Activated gamma-delta T cell treated with anti-CD3 and anti-CD28 coated beads, Interleukin-2, amount 50 U/mL, for 16 hours (primary cell): ENCODE measurements at regions not wholly inside any gene's neighbourhood (a gene's known extent, or its start where the extent isn't known, plus 50 kb on each side); places are given as distances from the start of the nearest gene placed in this dataset.
"Not testable (repeated sequence)": the region's sequence is repeated elsewhere in the genome, so short reads cannot be mapped to it uniquely, and the experiment has no call there.

Experiments
- DNase-seq: peaks from one replicate; pipeline ENCODE4 v3.0.0-alpha.2; 2020; ENCODE audit warnings: low read depth

DNA sequence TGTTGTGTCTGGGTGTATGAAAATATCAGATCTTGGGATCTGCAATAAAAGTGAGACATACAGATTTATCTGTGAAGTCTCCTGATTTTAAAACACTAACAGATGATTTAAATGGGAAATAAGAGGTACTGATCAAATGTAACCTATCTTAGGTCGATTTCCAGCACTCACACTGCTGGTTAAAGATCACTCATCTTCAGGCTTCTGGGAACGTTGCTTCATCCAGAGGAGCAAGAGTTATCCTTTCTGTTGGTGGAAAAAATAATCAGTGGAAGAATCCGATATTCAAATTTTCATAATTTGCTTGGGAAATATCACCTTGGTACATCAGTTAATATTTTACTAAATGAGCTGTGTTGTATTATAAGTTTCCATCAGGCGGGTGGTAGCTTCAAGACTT lies 876.8 kb upstream of the WWC1 start:
- DNase-seq, result no peak

DNA sequence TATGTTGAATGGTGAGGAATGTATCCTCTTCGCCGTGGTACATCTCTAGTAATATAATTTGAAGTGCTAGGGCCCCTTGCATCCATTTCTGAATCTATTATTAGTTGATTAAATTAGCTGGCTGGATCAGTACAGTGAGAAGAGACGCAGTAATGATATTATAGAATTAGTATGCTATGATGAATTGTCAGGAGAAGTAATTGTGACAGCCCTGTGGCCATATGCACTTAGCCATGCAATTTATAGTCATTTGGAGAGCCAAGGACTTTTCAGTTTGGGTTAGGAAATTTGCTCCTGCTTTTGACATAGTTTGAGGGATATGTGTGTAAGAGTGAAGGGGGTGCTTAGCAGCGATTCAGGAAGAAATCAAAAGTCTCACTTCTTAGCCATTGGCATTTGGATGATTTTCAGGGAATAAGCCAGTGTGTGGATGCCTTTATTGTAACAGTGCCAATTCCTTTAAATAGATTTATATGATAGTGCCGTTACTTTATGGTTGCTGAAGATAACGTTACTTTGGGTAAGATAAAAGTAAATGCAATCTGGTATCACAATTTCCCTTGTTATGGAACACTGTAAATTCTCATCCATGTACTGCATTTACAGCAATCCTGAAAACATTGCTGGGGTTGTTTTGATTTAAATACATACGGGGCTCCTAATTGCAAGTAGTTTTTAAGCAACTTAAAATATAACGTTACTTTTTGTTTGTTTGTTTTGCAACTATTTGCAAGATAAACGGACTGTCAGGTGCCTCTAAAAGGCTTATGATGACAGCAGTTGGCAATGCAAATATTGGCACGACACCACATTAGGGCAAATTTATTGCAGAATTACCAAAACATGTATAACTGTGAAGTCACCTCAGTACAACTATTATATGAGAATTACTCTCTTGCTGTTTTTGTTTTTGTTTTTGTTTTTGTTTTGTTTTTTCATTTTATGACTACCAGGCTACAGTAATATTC lies 875.4 kb upstream of the WWC1 start:
- DNase-seq, result no peak

DNA sequence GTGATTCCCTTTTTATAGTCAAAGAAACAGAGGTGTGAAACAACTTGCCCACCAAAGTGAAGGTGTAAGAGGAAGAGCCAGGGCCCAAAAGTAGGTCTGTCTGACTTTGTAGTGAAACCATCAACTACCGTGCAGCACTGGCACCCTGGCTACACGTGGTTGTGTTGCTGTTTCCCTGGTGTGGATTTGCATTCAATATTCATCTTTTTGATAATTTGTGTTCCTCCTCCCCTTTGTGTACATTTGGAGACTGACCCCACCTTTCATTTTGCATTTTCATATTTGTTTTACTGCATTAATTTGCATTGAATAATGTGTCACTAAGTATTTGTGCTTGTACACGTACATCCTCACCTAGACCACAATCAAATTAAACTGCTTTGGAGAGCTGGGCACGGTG lies 873.8 kb upstream of the WWC1 start:
- no peak for DNase-seq

DNA sequence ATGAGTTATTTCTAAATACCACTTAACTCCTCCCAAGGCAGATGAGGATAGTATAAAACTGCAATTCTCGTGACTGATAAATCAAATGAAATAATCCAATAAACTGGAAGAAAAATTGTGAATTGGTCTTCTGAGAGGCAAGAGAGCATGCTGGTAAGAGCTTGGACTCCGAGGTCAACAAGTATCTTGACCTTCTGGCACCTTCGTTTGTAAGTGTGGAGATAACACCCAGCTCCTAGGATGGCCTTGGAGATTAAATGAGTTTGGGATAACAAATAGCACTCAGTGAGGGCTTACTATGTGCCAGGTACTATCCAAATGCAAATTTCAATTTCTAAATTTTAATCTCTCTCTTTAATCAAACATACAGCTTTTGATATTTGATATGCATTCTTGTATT lies 866.3 kb upstream of the WWC1 start:
- DNase-seq, result no peak

DNA sequence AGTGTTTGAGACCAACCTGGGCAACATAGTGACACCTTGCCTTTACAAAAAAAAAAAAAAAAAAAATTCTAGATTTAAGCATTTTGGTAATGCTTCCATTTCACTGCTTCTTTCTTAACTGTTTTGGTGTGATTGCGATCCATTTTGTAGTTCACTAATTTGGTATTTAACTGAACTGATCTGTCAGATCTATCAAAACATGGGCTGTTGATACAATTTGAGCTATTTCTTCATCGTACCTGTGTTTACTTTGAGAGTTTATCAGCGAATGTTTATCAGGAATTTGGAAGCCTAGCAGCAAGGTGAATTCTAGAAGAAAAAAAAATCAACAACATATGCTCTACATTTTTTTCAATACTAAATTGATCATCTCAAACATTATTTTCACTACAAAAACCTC lies 864.9 kb upstream of the WWC1 start:
- DNase-seq, result no peak

DNA sequence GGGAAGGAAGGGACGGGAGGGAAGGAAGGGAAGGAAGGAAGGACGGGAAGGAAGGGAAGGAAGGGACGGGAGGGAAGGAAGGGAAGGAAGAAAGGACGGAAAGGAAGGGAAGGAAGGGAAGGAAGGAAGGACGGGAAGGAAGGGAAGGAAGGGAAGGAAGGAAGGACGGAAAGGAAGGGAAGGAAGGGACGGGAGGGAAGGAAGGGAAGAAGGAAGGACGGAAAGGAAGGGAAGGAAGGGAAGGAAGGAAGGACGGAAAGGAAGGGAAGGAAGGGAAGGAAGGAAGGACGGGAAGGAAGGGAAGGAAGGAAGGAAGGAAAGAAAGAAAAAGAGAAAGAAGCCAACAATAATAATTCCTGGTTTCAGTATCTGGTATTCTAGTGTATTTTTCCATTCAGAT lies 863.8 kb upstream of the WWC1 start:
- not testable (repeated sequence) for DNase-seq

DNA sequence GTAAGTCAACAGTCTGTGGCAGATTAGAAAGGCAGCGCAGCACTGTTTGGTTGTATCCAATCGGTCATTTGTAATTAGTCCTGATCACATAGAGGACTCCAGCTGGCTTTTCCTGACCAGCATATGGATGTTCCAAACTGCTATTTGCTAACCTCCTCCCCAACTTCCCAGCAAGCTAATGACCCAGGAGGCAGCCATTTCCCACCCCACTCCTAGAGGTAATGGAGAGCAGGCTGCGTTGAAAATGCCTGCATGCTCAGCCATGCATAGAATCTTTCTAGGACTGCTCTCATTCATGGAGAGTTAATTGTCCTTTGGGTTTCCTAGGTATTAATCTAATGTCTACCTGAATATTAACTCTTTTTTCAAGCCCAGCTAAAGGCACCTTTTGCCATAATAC lies 850.6 kb upstream of the WWC1 start:
- no peak for DNase-seq

DNA sequence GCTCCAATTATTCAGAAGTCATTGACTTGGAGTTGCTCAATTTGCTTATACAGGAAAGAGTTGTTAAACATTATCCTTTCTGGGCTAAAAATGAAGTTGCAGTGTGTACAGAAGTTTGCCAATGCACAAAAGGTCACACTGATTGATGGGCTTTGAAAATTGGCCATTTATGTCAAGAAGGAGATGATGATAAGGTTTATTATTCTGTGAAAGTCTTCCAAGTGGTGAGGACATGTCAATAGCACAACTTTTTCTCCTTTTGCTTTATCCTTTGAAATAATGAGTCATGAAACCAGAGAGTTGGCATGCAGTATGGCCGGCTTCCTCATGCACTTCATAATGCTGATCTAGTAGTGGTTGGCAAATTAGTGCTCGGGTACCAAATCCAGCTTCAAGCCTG lies 848.5 kb upstream of the WWC1 start:
- no peak for DNase-seq

DNA sequence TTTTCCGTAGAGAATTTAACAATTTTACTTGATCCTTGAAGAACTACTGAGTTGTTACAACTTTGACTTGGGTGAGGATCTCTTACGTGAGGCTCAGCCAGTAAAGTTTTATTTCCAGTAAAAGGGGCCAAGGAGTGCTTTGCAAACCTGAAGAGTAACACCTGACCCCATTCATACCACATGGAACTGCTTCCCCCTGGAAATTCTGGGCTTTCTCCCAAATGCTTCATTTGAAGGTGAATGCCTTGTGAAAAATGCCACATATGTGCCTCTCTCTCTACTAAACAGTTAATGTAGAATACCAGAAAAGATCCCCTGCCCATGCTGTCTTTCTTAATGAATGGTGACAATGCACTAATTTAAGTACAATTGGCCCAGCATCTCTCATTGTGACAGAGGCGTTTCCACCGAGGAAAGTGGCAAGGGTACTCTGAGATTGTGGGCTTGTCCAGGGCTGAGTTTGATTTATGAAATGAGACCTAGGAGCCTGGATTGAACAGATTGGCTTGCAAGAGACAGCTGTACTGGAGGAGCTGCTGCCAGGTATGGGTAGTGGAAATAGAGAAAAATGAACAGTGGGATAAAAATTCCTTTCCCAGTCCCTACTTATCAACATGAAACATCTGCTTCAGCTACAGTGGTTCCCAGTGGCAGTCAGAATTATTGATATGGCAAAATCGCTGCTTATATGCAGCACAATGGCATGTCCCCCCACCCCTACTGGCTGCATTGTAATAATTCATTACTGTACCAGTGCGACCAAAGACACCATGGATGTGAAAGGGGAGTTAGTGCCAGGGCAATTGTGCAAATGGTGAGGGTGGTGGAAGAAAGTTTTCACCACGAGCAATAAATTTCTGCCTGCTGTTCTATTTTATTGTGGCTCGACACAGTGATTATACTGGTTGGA lies 843.7 kb upstream of the WWC1 start:
- no peak for DNase-seq

DNA sequence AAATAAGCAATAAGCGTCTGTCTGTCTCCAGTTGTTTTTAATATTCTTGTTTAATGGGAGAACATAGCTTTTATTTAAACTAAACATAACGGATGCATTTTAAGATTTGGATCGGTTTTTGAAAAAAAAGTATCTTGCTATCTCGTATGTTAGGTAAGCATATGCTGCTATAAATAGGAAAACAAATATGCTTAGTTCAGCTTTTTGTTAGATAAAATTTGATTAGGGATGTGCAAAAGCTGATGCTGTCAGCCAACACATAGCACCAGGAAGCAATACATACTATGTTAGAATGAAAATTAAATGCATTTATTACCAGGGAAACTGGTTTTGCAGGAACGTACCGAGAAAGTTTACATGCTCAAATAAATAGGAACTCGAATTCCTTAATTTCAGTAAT lies 843.1 kb upstream of the WWC1 start:
- no peak for DNase-seq

DNA sequence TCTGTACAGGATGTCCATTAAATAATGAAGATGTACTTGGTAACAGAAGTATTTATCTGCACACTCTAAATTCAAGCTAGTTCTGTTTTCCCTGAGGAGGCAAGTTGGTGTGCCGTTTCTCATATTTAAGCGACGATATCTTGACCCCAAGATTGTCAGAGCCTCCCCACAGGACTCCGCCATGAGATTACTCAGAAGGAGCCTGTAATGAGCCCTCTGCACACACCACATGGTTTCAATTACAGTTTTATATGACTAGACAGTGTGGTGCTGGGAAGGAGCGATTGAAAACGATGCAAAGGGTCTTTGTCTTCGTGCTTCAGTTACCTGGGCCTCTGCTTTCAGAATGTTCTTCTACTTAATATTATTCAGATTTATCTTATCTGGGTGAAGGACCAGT lies 840.4 kb upstream of the WWC1 start:
- DNase-seq, result no peak

DNA sequence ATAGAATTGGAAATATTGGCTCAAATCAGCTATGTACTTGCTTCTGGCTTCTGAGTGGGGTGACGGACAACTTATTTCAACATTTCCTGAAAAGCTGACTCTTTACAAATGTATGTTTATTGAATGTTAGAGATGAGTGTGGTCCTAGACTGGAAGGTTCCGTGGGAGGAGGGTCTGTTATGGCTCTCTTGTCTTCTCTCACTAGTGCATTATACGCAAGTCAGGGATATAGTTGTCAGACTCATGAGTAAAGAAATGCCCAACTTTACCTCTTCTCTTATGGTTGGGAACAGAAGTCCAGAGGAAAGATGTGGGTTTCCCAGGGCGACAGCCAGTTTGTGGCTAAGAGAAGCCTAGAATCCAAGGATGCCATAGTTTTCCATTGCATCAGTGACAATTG lies 839.3 kb upstream of the WWC1 start:
- no peak for DNase-seq

DNA sequence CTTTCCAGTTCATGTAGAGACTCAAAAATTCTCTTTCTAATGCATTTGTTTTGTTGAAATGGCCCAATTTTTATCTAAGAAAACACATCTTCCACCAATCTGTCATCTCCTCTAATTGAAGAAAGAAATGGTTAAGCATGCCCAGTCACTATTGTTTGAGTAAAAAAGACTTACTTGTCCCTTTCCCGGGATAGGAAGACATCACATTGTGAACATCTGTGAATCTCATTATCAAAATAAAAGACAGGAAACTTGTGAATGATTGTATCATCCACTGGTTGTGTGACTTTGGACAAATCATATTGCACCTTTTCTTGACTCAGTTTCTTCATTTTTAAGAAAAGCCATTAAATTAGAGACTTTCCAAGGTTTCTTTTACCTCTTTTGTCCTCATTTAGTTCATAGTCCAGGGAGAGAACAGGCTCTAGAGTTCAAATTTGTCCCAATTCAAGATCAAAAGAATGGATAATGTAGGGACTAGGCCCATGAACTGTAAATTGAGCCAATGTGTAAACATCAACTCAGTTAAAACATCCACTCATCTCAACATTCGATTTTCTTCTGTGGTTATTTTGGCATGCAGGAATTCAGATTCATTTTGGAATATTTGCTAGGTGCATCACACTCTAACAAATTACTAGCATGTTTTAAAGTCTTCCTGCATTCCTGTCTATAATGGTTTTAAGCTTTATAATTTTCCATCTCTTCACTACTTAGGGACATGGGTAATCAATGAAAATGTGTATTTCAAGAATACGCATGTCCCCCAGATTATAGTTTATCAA lies 838.0 kb upstream of the WWC1 start:
- DNase-seq, result no peak

DNA sequence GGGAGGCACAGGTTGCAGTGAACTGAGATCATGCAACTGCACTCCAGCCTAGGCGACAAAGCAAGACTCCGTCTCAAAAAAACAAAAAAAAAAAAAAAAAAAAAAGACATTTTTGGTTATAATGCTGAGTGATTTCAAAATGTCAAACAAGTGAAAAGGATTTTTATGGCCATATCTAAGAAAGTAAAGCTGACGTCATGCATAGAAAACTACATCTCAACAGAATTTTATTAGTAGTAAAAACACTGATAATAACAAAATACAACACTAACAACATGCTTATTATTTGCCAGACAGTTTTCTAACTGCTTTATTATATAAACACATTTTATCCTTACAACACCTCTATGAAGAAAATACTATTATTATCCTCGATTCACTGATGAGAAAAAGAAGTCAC lies 833.0 kb upstream of the WWC1 start:
- DNase-seq, result no peak

DNA sequence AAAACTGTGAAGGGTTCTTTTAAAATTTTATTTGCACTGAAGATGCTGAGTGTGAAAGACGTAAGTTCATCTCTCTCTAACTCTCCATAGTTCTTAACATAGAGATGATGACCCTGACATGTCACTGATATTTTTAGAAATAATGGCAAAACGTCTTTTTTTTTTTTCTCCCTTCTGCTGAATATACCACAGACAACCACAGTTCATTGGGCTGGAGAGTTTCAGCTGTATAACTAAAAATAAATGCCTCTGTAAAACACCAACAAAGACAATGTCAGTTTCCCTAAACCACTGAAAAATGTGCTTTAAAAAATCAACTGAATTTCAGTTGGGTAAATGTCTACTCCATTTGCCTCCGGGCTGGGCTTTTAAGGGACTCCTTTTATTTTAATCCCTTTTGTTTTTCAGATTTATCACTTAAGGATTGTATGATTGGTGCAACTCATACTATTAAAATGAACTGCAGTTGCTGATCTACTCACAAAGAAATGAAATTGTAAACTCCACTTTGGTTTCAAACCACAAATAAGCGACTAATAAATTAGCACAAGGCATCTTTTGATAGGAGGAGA lies 830.9 kb upstream of the WWC1 start:
- DNase-seq, result no peak

DNA sequence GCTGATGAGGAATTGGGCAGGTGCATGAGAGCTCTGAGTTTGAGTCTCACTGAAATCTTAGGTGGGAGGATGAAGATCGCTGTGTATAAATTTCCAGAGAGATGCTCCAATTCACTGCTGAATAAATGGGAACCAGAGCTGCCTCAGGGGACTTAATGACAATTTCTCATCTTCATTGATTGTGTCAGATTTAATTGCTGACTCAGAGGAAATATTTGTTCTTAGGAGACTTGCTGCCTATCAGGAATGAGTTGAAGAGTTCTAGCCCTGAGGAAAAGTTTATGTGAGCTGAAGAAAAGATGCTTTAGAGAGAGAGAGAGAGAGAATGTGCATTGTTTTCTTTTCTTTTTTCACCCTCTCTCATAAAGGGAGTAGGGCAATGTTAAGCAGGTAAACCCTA lies 827.5 kb upstream of the WWC1 start:
- no peak for DNase-seq

DNA sequence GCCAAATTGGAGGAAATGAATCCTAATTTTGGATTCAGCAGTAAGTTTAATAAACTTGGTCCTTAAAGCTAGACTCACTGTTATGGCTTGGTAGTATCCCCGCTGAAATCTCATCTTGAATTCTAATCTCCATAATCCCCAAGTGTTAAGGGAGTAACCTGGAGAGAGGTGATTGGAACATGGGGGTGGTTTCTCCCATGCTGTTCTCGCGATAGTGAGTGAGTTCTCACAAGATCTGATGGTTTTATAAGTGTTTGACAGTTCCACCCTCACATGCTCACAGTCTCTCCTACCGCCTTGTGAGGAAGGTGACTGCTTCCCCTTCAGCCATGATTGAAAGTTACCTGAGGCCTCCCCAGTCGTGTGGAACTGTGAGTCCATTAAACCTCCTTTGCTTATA lies 824.5 kb upstream of the WWC1 start:
- no peak for DNase-seq

DNA sequence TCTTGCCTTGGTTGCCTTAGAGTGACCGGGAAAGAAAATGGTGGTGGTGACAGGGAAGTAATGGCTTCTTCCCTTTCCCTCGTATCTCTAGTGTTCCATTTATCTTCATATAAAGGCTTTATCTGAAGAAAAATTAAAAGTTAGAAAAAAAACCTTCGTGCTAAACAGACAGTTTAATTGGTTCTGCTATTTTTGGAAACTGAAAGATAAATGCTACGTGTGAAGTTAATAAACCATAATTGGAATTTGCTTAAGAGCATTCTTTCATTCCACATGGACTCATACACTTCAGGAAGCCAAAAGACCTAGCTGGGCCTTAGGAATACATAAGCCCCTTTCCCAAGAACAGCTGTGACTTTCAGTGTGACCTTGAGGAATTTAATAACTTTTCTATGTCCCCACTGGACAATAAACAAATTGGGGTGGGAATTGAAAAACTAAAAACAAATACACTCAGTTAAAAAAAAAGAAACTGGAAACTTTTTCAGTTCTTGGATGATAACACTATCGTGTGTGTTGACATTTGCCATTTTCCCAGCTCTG lies 818.8 kb upstream of the WWC1 start:
- DNase-seq, result no peak

DNA sequence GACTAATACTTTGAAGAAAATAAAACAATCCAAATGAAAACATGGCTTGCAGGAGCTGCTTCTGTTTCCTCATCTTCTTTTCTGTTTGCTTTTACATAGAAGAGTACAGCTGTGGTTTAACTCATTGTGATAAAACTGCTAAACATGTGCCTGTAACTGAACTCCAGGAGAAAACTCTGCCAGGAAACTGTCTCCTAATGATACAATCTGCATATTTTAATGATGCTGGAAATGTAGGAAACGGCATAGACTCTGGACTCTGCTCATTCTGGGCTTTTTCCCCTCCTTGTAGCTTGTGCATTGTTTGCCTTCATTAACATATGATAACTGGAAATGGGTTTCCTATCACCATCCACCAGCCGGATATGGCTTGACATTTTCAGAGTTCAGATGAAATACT lies 813.3 kb upstream of the WWC1 start:
- DNase-seq, result no peak

DNA sequence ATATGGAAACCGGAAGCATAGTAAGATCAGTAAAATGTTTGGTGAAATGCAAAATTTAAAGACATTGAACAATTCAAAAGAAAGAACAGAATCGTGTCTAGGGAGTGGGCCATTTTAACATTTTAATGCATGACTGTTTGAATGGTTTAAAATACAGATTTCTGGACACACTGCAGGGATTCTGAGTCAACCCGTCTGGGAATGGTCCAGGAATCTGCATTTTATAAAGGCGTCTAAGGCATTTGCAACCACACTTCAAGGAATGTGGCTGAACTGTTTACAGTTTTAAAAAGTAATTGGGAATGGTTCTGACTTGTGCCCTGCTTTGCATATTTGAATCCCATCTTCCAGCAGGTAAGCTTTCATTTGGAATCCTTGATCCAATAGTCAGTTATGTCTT lies 811.7 kb upstream of the WWC1 start:
- DNase-seq, result no peak

DNA sequence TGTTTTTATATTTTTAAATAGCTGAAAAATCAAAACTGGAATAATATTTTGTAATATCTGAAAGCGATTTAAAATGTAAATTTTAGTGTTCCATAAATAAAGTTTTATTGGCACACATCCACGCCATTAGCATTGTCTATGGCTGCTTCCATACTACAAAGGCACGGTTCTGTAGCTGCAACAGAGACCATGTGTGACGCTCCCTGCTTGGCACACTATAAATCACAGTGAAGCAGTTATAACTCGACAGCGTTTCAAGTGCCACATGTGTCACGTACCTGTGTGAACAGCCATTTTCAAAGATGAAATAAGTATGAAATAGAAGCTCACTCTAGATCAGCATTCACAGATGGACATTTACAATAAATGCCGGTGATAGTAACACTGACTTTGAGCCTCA lies 810.1 kb upstream of the WWC1 start:
- DNase-seq, result no peak

DNA sequence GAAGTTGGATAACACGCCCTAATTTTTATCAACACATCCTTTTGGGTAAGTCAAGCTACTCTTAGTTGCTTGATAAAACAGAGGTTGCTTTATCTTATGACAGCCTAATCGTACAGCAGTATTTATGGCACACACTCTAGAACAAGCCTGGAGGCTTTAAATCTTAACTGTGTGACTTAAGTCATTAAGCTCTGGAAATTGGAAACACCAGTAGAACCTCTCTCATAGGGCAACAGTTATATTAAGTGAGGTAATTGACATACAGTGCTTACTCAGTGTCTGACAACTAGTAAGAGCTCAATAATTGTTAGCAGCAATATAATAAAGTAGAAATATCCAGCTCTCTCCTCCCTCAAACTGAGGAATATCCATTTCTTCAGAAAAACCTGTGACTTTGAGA lies 808.9 kb upstream of the WWC1 start:
- DNase-seq, result no peak
